Stimulated activated CD4-positive, alpha-beta T cell treated with anti-CD3 and anti-CD28 coated beads, Interleukin-1b, Interleukin-23, amount 100 ng/mL, for 24 hours (primary cell): ENCODE measurements at regions not wholly inside any gene's neighbourhood (a gene's known extent, or its start where the extent isn't known, plus 50 kb on each side); places are given as distances from the start of the nearest gene placed in this dataset.
"Not testable (repeated sequence)": the region's sequence is repeated elsewhere in the genome, so short reads cannot be mapped to it uniquely, and the experiment has no call there.

ENCODE experiments used
- DNase-seq, 4 experiments: peaks; one replicate each; pipeline ENCODE4 v3.0.0-alpha.2; 2020; ENCODE audit warnings: low read depth in 4 of 4, low spot score in 1 of 4

- no peak for DNase-seq
These were observed 99.5 kb downstream of the FMR1NB start for GRCh38 chrX:148080593-148080992.

GRCh38 chrX:148084611-148085010 is 103.5 kb downstream of the FMR1NB start:
- DNase-seq = no peak

GRCh38 chrX:148120151-148120550 is 139.0 kb downstream of the FMR1NB start:
- DNase-seq = no peak

DNA sequence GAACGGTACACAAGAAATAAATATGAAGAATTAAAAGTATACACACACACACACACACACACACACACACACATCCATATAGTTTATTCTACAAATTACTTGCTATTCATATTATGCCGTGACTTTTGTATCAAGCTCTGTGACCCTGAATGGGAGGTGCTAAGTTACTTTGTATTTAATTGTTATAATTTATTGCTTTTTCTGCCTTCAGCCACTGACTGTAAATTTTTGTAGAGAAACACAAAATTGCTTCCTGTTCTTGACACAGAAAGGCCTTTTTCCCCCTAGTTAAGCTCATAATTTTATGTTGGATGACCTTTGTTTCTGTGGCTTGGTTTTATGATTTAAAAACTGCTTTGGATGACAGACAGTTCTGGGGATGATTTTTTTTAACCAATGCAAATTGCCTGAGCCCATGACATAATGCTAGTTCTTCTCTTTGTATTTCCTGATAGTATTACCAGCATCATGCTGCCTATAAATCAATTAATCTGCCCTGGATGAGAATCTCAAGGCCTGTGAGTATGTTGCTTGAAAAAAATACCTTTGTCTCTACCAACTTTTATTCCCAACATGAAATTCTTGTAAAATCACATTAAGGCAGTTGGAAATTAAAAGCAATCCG is 140.0 kb downstream of the FMR1NB start:
- no peak for DNase-seq

GRCh38 chrX:148128872-148129505 is 147.9 kb downstream of the FMR1NB start:
- not testable (repeated sequence) for DNase-seq

DNA sequence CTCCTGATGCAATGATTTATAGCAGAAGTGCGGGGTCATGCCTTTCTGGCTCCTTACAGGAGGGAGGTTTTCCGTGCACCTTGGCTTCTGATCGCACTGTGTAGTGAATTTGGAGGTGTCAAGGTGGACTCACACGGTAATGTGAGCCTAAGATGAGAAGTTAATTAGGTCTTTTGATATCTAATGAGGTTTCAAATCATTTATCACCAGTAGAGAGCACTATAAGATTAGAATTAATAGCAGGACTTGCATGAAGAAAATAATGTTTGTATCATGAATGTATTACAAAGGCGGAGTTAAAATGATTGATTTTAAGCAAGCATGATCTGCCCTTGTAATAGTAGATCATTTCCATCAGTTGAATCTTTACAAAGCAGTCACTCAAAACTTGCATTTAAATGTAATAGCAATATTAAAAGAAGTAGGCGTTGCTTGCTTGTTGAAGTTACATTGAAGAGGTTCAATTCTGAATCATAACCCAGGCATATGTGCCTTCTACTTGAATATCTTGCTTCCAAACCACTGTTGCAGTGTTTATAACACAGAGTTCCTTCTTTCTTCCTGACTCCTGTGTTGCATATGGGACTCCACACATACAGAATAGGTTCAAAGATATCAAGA is 152.1 kb downstream of the FMR1NB start:
- DNase-seq = no peak

DNA sequence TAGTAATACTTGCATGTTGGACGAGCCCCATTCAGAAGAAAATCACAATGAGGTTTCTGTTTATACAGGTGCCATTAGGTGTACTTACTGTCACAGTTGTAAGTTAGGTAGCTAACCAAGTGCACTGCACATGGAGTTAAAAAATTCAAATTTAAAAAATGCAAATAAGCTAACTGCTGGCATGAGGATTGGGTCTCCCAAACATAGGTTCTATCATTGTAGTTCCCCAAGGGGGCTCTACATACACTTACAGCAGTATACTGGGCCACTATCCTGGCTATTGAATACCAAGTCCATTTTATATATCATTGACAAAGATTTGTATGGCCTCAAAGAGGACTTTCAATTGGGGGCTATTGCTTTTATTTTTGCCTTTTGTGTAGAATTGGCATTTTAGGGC is 153.4 kb downstream of the FMR1NB start:
- DNase-seq = no peak

- no peak for DNase-seq
These were observed 154.6 kb downstream of the FMR1NB start for GRCh38 chrX:148135738-148136137.

GRCh38 chrX:148146121-148146520 is 165.0 kb downstream of the FMR1NB start:
- DNase-seq = no peak

DNA sequence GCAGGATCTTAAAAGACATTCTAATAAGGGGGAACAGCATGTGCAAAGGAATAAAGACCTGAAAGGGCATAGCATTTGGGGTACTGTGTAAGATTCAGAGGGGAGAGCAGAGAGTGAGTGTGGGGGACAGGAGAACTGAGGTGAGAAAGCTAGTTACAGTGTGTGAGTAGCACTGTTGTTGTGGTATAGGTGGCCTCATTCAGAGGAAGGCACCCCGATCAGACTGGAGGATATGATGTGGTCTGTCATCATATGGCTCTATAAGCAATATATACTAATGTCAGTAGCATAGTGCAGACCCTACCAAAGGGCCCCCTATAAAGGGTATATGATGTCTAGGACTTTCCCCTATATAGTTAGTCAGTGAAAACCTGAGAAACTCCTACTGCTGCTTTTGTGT is 175.8 kb downstream of the FMR1NB start:
- no peak for DNase-seq

DNA sequence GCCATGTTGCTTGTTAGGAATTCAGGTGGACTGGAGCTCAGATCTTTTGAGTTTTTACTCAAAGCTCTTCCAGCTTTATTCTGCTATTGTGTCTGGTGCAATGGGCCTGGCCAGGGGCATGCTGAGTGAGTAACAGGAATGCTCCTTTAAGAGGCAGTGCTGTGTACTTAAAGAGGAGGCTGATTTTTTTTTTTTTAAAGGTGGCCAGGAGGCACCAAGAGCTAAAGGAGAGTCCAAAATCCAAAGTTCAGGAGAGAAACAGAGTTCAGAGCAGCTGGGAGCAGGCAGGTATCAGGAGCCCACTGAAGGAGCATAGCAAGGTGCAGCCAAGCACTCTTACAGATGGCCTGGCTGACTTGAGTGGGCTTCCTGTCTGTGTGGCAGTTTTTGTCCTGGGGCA is 178.7 kb downstream of the FMR1NB start:
- no peak for DNase-seq

GRCh38 chrX:148161701-148162100 is 180.6 kb downstream of the FMR1NB start:
- DNase-seq = no peak

DNA sequence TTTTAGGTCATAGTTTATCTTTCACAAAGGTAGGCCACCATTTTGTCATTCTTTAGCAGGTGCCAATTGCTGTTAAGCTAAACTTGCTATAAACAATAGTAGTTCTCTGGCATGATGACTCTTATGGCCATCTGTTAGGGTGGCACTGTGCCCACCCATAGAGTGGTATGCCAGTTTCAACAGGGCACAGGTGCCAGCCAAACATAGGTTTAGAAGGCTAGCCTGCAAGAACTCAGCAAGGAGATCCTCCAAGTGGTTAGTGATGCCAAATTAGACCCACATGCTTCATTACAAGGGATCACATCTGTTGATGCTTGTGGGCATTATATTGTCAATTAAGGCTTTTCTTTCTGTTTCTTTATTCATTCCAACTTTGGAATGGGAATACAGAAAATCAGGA is 204.5 kb downstream of the FMR1NB start:
- no peak for DNase-seq

- no peak for DNase-seq
These were observed 211.4 kb downstream of the FMR1NB start for GRCh38 chrX:148192547-148192946.

- DNase-seq = no peak
These were observed 212.6 kb downstream of the FMR1NB start for GRCh38 chrX:148193759-148194158.

DNA sequence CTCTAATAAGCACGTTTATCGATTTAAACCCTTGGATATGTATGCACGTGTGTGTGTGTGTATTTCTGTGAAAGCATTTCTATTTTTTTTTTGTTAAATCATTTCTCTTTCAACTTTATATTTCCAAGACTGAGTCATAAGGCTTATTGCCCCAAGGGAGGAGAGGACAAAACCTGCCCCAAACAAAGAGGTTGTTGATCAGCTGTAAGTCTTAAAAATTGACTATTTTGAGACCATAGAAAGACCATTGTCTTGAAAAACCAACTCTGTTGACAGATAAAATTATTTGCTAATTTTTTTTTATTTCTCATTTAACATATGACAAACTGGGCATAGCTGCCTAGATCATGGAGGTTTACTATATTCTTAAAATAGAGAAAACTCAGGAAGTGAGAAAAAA is 222.4 kb downstream of the FMR1NB start:
- DNase-seq = no peak

DNA sequence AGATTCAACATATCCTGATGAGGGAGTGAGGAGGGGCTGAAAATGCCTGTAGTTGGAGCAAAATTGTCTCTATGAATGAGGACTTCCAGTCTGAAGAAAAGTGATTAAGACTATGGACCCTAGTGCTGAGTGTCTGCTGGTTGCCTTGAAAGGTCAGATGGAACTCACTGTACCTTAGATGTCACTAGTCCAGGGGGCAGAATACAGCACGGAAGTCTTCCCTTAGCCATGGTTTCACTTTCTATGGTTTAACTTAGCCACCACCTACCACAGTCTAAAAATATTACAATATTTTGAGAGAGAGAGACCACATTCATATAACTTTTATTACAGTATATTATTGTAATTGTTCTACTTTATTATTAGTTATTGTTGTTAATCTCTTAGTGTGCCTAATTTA is 223.1 kb downstream of the FMR1NB start:
- DNase-seq = no peak

GRCh38 chrX:148214786-148215185 is 233.6 kb downstream of the FMR1NB start:
- DNase-seq = no peak

DNA sequence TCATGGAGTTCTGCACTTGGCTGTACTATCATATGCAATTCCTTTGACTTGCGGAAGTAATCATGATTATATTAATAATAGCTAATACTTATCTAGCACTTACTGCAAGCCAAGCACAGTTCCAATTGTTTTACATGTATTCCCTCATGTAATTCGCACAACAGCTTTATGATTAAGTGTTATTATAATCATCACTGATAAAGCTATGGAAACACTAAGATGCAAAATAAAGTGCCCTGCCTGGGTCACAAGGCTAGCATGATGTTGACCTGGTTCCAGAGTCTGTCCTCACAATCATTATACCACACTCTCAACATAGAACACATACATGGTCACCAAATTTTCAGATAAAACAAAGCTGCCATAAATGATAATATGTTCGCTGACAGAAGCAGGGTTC is 234.6 kb downstream of the FMR1NB start:
- DNase-seq = no peak

DNA sequence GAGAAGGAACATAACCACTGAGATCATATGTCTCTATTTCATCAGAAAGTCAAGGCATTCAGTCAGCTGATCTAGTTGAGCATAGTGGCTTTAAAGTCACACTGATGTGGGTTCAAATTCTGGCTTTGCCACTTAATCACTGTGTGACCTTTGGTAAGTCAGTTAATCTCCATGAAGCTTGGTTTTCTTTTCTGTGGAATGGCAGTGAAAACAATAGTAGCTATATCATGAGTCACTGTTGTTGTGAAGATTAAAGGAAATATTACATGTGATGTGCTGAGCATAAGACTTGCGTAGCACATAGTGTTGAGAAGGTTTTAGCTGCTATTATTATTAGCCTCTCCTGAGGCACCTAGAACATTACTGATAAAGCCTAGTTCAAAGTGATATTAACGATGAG is 242.2 kb downstream of the FMR1NB start:
- DNase-seq = no peak

DNA sequence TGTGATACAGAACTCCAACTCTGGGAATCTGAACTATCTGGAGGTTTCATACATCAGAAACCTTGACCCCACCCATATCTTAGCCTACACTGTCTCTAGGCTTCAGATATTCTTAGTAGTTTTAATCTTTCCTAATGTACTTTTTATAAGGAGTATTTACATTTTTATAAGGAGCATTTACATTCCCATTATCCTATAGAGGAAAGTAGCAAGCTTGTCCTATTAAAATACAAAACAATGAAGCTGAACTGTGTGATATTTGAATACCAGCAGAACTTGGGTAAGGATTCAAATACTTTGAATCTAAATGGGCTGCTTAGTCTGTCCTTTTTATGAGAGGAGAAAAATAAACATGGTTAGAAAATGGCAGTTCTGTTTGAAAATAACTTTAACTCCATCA is 247.4 kb downstream of the FMR1NB start:
- DNase-seq = no peak

DNA sequence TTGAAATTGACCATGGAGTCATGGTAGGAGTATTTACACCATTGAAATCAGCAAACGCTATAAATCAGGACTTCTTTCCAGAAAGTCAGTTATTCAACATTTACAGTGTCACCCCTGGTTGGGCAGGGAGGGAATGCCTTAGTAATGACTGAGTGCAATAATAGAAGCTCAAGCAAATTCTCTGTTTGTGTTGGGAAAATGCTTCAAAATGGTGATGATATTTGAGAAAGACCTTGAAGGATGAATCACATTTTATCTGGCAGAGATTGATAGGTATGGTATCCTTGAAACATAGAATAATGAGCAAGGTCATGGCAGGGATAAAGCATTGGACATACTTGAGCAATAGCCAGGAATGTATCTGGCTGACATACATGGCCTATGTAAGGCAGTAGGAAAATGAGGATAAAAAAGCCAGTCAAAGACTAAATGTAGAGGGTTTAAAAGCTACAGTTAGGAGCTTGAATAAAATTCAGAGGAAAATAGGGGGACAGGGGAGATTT is 248.7 kb downstream of the FMR1NB start:
- no peak for DNase-seq

DNA sequence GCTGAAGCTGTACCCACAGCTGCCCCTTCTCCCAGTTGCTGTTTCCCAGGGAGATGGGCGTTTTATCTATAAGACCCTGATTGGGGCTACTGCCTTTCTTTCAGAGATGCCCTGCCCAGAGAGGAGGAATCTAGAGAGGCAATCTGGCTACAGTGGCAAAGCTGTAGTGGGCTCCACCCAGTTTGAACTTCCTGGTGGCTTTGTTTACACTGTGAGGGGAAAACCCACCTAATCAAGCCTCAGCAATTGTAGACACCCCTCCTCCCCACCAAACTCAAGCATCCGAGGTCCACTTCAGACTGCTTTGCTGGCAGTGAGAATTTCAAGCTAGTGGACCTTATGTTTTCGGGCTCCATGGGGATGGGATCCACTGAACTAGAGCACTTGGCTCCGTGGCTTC is 240.4 kb upstream of the AFF2 start:
- DNase-seq = no peak
